CMK (cell line): ENCODE measurements at regions not wholly inside any gene's neighbourhood (a gene's known extent, or its start where the extent isn't known, plus 50 kb on each side); places are given as distances from the start of the nearest gene placed in this dataset.

Source experiments
- DNase-seq: peaks from one replicate; pipeline ENCODE4 v3.0.0-alpha.2; 2010; ENCODE audit warnings: low read depth

DNA sequence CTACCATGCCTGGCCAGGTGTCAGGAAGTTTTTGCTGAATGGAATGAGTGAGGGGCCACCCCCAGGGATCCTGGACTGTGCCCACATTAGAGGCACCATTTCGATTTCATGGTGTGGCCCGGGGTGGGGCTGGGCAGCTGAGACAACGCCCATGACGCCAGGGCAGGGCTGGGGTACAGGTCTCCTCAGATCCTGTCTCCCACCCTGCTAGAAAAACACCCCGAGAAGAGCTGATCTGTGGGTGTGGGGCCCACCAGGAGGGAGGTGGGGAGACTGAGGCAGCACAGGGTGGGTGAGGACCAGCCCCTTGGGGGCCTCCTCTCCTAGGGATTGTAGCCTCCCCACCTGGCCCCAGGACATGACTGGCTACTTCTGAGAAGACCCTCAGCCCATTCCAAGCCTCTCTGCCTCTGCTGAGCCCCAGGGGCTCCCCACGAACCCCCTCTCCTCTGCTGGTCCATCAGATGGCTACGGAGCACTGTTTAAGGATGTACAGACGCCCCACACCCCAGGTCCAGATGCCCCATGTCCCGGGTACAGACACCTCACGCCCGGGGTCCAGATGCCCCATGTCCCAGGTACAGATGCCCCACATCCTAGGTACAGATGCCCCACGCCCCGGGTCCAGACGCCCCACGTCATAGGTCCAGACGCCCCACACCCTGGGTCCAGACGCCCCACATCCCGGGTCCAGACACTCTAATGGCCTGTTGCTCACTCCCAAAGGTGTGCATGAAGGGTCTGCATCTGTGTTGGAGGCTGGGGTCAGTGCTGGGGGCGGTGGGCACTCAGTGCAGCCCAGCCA is 99.4 kb downstream of the MICALL2 start:
- no peak for DNase-seq

DNA sequence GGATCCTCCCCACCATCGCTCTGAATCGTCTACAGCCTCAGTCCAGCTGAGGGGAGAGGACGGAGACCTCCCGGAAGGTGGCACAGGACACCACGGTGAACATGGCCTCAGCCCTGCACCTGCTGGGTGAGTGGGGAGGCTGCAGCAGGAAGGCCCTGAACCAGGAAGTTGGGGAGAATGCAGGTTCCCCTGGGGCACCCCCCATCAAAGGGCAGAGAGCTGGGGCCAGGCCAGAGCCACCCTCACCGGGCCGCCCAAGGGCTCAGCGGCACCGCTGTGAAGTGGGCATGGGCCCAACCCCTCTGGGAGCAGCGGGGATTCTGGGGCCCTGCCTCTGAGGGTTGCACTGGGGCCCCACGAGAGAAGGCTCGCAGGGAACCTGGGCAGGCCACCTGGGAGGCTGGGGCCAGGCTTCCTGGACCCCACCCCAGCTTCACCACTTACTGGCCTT is 98.7 kb downstream of the MICALL2 start:
- DNase-seq, result no peak

- no peak for DNase-seq
These were observed 98.1 kb downstream of the MICALL2 start for GRCh38 chr7:1361016-1361755.

DNA sequence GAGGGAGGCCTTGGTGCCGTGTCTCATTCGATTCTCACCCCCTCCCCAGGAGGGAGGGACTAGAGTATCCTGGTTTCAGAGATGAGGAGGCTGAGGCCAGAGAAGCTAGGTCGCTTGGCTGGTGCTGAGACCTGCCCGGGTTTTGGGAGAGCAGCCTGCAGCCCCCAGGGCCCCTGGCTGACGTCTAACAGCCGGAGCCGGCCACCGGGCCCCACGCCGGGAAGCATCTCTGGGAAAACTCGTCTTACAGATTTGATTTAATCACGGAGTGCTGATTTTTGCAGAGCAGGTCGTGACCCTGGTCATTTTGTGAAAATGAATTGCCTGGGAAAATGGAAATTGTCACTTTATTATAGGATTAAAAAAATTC is 97.5 kb downstream of the MICALL2 start:
- DNase-seq, result no peak

GRCh38 chr7:1362301-1362700 is 97.0 kb downstream of the MICALL2 start:
- no peak for DNase-seq

DNA sequence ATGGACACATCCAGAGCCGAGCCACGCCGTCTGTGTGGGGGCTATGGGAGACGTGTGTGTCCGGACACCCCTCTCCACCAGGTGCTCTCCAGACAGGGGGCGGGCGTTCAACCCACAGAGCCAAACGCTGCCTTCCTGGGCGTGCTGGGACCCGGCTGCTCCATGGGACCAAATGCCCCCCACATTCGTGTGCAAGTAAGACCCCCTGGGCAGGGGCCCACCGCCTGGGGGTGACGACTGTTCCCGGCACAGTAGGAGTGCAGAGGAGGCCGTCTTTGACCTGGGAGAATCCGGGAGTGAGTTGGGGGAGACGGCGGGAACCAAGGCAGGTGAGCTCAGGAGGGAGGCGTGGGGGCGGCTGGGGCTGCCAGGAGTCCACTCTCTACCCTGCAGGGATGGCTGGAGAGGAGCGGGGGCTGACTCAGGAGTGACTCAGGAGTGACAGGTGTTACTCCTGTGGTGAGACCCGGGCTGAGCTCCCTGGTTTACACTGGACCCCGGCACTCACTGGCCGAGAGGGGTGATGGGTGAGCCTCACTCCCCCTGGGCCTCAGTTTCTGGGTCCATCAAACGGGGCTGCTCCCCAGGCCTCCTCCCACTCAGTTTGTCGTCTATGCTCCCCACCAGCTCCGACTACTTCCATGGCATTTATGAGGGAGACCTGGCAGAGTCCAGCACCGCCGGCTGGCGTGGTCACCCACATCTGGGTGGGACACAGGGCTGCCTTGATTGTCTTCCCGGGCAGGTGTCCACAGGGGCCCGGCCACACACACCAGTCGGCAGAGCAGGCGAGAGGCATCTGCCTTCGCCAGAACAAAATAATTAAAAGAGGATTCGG is 95.0 kb downstream of the MICALL2 start:
- no peak for DNase-seq

DNA sequence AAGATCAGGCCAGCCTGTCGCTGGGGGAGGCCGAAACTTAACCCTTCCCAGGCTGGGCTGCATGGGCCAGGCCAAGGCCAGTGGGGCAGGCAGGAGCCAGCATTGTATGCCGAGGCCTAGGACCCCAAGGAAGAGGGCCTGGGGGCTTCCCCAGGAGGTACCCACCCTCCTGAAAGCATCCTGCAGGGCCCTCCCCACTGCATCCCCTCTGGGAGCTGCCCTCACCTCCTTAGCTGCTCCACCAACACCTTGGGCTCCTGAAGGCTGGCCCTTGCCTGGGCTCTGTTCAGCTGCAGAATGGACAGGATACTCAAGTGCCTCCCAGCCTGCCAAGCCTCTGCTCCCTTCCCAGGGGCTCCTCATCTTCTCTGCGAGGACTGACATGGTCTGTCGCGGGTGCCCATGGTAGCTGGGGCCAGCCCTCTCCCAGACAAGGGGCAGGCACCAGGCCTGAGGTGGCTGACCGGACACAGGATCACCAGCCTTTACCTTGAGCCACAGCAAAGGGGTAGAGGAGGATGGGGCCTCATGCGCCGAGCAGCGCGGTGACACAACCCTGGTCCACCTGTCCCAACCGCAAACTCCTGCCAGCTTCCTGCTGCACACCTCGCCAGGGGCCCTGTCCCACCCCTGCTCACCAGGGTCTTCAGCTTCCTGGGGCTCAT is 94.2 kb downstream of the MICALL2 start:
- DNase-seq, result no peak

DNA sequence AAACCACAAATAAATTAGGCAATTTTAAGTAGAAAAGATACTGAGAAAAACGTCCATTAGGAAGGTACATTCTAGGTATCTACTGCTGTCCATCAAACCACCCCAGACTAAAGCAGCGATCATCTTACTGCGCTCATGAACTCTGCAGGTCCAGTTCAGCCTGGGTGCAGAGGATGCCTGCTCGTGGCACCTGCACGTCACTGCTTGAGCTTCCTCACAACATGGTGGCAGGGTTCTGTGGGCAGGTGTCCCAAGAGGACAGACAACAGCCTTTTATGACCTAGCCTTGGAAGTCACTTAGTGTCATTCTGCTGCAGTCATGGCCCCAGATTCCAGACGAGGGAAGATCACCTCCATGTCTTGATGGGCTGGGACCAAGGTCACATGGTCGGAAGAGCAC is 93.4 kb downstream of the MICALL2 start:
- no peak for DNase-seq

DNA sequence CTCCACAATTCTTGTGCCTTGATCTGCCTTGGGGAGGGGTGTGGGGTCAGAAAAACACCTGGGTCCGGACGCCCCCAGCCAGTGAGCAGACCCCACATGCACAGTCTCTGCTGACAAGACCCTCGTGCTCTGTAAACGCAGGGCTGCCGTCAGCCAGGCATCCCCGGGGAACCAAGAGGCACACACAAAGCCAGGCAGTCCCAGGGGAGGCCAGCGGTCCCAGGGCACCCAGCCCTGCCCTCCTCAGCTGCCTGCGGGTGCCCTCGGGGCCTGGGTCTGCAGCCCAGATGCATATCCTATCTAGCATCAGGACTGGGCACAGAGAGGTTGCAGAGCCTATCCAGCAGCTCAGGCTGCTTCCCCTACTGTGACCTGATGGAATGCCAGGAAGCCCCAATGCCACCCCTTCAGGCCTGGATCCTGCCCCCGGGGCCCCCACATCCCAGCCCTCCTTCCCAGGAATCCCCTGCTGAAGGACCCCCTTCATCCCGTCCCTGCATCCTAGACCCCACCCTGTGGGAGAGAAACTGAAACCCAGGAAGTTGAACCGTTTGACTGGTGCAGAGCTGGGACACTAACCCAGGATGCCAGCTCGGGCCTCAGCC is 92.4 kb downstream of the MICALL2 start:
- DNase-seq, result no peak

- no peak for DNase-seq
These were observed 91.6 kb downstream of the MICALL2 start for GRCh38 chr7:1367501-1368183.

DNA sequence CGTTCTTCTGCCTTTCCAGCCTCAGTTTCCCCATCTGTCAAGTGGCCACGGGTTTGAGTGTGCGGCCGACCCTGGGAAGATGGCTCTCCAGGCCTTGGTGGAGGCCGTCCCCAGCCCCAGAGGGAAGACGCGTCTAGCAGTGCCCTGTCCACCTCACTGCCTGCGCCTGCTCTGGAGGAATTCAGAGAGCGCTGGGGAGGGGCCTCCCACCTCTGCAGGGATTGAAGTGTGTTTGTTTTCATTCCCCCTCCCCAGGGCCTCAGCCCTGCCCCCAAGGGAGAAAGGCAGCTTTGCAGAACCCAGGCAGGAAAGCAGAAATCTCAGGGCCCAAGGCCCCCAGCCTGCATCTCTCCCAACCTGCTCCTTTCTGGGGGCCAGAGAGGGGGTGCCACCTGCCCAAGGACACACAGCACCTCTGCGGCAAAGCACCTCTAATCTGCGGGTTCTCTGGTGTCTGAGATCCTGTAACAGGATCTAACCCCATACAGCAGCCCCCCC is 91.0 kb downstream of the MICALL2 start:
- DNase-seq, result no peak

DNA sequence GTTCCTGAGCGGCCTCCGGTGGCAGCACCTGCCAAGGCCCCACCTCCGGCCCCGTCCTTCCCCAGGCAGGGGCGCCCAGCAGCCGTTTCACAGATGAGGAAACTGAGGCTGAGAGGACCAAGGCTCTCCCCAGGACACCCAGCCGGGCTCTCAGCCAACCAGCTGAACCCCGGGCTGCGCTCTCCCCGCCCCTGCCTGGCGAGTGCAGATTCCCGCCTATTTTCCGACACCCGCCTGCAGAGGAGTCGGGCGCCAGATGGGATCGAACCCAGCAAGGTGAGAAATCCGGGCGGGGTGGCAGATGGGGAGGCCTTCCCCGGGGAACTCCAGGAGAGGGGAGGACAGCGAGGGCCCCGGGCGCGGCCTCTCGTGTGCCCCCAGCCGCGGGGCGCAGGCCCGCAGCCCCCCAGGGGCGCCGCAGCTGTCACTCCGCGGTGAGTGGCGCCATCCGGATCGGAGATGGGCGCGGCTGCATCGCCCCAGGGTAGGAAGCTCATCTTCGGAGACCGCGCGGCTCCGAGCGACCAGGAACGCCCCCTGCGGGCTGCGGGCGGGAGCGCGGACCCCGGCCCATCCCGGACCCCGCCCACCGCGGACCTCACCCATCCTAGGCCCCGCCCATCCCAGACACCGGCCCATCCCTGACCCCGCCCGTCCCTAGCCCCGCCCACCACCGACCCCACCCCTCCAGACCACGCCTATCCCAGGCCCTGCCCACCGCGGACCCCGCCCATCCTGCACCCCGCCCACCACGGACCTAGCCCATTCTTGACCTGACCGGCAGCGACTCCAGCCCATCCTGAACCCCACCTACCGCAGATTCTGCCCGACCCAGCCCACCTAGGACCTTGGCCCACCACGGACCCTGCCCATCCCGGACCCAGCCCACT is 90.3 kb downstream of the MICALL2 start:
- DNase-seq, result peak; percentile 56

GRCh38 chr7:1369916-1370657 is 89.2 kb downstream of the MICALL2 start:
- no peak for DNase-seq

DNA sequence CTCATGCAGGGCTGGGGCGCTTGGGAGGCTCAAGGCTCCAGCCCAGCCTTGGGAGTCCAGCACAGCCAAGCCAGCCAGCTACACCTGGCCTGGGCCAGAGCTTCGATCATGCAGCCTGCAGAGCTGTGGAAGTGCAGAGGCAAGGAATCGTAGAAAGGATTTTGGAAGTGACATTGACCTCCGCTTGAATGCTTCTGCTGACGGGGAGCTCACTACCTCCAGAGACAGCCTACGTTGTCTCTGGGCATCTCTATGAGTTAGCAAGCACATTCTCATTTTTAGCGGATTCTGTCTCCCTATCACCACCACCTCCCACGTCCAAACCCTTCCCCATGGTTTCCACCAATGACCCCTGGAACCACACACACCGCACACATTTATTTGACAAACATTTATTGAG is 88.5 kb downstream of the MICALL2 start:
- DNase-seq, result no peak

- no peak for DNase-seq
These were observed 87.2 kb downstream of the MICALL2 start for GRCh38 chr7:1372063-1372462.

- DNase-seq, result no peak
These were observed 86.4 kb downstream of the MICALL2 start for GRCh38 chr7:1372671-1373379.

GRCh38 chr7:1377111-1377909 is 82.0 kb downstream of the MICALL2 start:
- DNase-seq, result no peak
